ENCODE measurements at regions not wholly inside any gene's neighbourhood (a gene's known extent, or its start where the extent isn't known, plus 50 kb on each side); places are given as distances from the start of the nearest gene placed in this dataset.
A peak's percentile ranks its signal among the peaks of the same experiment; 100 is the strongest.

- Mint-ChIP-seq H3K9me3 (no peaks in the 10 kb centered on the region), H3K36me3 (no peaks in the 10 kb centered on the region), H3K27ac (peak overlapping the region in 2 of 3 donors; percentile 46 to 88), H3K27me3 (peaks cover 10% of the 10 kb centered on the region), H3K4me1 (peaks cover 26 to 43% (median 35%) of the 10 kb centered on the region in 3 donors), H3K4me3 (peak overlapping the region in 1 of 4 donors; percentile 57)
Measured at GRCh38 chr6:211871-212497, 80.3 kb upstream of the DUSP22 start.

GRCh38 chr6:213284-213683, 79.0 kb upstream of the DUSP22 start:
- H3K36me3 Mint-ChIP-seq, result peaks cover 1% of the 10 kb centered on the region
- peaks cover 8% of the 10 kb centered on the region for H3K27me3 Mint-ChIP-seq
- H3K4me3 Mint-ChIP-seq, result peak overlapping the region in 1 of 4 donors; percentile 66
- H3K4me1 Mint-ChIP-seq, result peaks cover 37 to 56% (median 40%) of the 10 kb centered on the region in 3 donors
- peak overlapping the region in 1 of 3 donors; percentile 63 for H3K27ac Mint-ChIP-seq
- H3K9me3 Mint-ChIP-seq, result no peaks in the 10 kb centered on the region

- Mint-ChIP-seq H3K4me1 (peaks cover 38 to 57% (median 42%) of the 10 kb centered on the region in 3 donors), H3K27me3 (peaks cover 6% of the 10 kb centered on the region), H3K9me3 (no peaks in the 10 kb centered on the region), H3K4me3 (no peak overlapping the region), H3K27ac (no peak overlapping the region), H3K36me3 (peaks cover 1% of the 10 kb centered on the region)
Measured at GRCh38 chr6:214428-214827, 77.9 kb upstream of the DUSP22 start.

GRCh38 chr6:215335-216034, 76.8 kb upstream of the DUSP22 start:
- H3K4me3 Mint-ChIP-seq, result peak overlapping the region in 2 of 4 donors; percentile 48 to 77
- peak overlapping the region in 2 of 3 donors; percentile 21 to 42 for H3K27ac Mint-ChIP-seq
- peaks cover 39 to 55% (median 43%) of the 10 kb centered on the region in 3 donors for H3K4me1 Mint-ChIP-seq
- H3K36me3 Mint-ChIP-seq, result peaks cover 1% of the 10 kb centered on the region
- peaks cover 2% of the 10 kb centered on the region for H3K27me3 Mint-ChIP-seq
- H3K9me3 Mint-ChIP-seq, result no peaks in the 10 kb centered on the region

- peaks cover 56 to 67% (median 58%) of the 10 kb centered on the region in 3 donors for H3K4me1 Mint-ChIP-seq
Measured at GRCh38 chr6:217048-217659, 75.1 kb upstream of the DUSP22 start.

GRCh38 chr6:218153-219018, 73.9 kb upstream of the DUSP22 start:
- Mint-ChIP-seq H3K4me1 (peaks cover 57 to 70% (median 58%) of the 10 kb centered on the region in 3 donors), H3K9me3 (no peaks in the 10 kb centered on the region), H3K27me3 (peaks cover 3% of the 10 kb centered on the region), H3K4me3 (peak overlapping the region; percentile 6 to 81 (median 38)), H3K27ac (peak overlapping the region; percentile 18 to 81 (median 57)), H3K36me3 (peaks cover 1% of the 10 kb centered on the region)

More at GRCh38 chr6:217048-217659, 75.1 kb upstream of the DUSP22 start:
- Mint-ChIP-seq H3K9me3 (no peaks in the 10 kb centered on the region), H3K36me3 (peaks cover 1% of the 10 kb centered on the region), H3K27me3 (peaks cover 3% of the 10 kb centered on the region), H3K4me3 (peak overlapping the region in 2 of 4 donors; percentile 56 to 80), H3K27ac (peak overlapping the region in 2 of 3 donors; percentile 21 to 87)

GRCh38 chr6:219019-219570, 73.2 kb upstream of the DUSP22 start:
- Mint-ChIP-seq H3K27ac (peak overlapping the region; percentile 18 to 81 (median 57)), H3K9me3 (no peaks in the 10 kb centered on the region), H3K4me1 (peaks cover 57 to 70% (median 58%) of the 10 kb centered on the region in 3 donors), H3K4me3 (peak overlapping the region; percentile 6 to 81 (median 38)), H3K36me3 (peaks cover 1% of the 10 kb centered on the region), H3K27me3 (peaks cover 3% of the 10 kb centered on the region)

GRCh38 chr6:219641-220198, 72.6 kb upstream of the DUSP22 start:
- Mint-ChIP-seq H3K27ac (peak overlapping the region in 1 of 3 donors; percentile 57), H3K4me3 (peak overlapping the region in 3 of 4 donors; percentile 24 to 81 (median 74)), H3K36me3 (peaks cover 1% of the 10 kb centered on the region)

GRCh38 chr6:220312-220711, 72.0 kb upstream of the DUSP22 start:
- peaks cover 6% of the 10 kb centered on the region for H3K27me3 Mint-ChIP-seq
- H3K4me1 Mint-ChIP-seq, result peaks cover 60 to 68% (median 60%) of the 10 kb centered on the region in 3 donors
- H3K27ac Mint-ChIP-seq, result peak overlapping the region in 1 of 3 donors; percentile 94
- peaks cover 1% of the 10 kb centered on the region for H3K36me3 Mint-ChIP-seq
- H3K4me3 Mint-ChIP-seq, result peak overlapping the region in 1 of 4 donors; percentile 37
- H3K9me3 Mint-ChIP-seq, result no peaks in the 10 kb centered on the region

More at GRCh38 chr6:219641-220198, 72.6 kb upstream of the DUSP22 start:
- H3K9me3 Mint-ChIP-seq, result no peaks in the 10 kb centered on the region
- H3K4me1 Mint-ChIP-seq, result peaks cover 56 to 68% (median 57%) of the 10 kb centered on the region in 3 donors
- peaks cover 5% of the 10 kb centered on the region for H3K27me3 Mint-ChIP-seq

GRCh38 chr6:220721-221475, 71.4 kb upstream of the DUSP22 start:
- H3K27ac Mint-ChIP-seq, result peak overlapping the region in 2 of 3 donors; percentile 39 to 94
- H3K9me3 Mint-ChIP-seq, result no peaks in the 10 kb centered on the region
- H3K4me1 Mint-ChIP-seq, result peaks cover 57 to 67% (median 57%) of the 10 kb centered on the region in 3 donors

GRCh38 chr6:221531-222349, 70.5 kb upstream of the DUSP22 start:
- peaks cover 6% of the 10 kb centered on the region for H3K27me3 Mint-ChIP-seq
- peak overlapping the region in 2 of 4 donors; percentile 70 to 84 for H3K4me3 Mint-ChIP-seq
- peak overlapping the region in 2 of 3 donors; percentile 39 to 94 for H3K27ac Mint-ChIP-seq
- H3K4me1 Mint-ChIP-seq, result peaks cover 50 to 64% (median 54%) of the 10 kb centered on the region in 3 donors
- H3K36me3 Mint-ChIP-seq, result peaks cover 1% of the 10 kb centered on the region
- no peaks in the 10 kb centered on the region for H3K9me3 Mint-ChIP-seq

More at GRCh38 chr6:220721-221475, 71.4 kb upstream of the DUSP22 start:
- peak overlapping the region in 2 of 4 donors; percentile 70 to 84 for H3K4me3 Mint-ChIP-seq
- H3K36me3 Mint-ChIP-seq, result peaks cover 1% of the 10 kb centered on the region
- H3K27me3 Mint-ChIP-seq, result peaks cover 6% of the 10 kb centered on the region

- Mint-ChIP-seq H3K4me1 (peaks cover 44 to 63% (median 53%) of the 10 kb centered on the region in 3 donors), H3K36me3 (no peaks in the 10 kb centered on the region), H3K27me3 (peaks cover 6% of the 10 kb centered on the region), H3K9me3 (no peaks in the 10 kb centered on the region), H3K4me3 (no peak overlapping the region), H3K27ac (no peak overlapping the region)
Measured at GRCh38 chr6:222468-222867, 69.8 kb upstream of the DUSP22 start.

Measured in IgD-negative memory B cell (primary cell).